H9 (cell line): ENCODE measurements at regions not wholly inside any gene's neighbourhood (a gene's known extent, or its start where the extent isn't known, plus 50 kb on each side); places are given as distances from the start of the nearest gene placed in this dataset.

Source experiments
- DNase-seq: peaks from one replicate; pipeline ENCODE4 v3.0.0-alpha.2; 2017
- H2AFZ ChIP-seq: one replicate; pipeline ENCODE4 v1.6.1; 2013; ENCODE audit warnings: mild to moderate bottlenecking, low read length, control low read depth, moderate library complexity
- H2AK5ac ChIP-seq: 2 replicates; pipeline ENCODE4 v1.6.1; 2013; ENCODE audit warnings: low read length, control low read depth, mixed read lengths; ENCODE audit not compliant: insufficient read length
- H2BK120ac ChIP-seq: one replicate; pipeline ENCODE4 v1.6.1; 2013; ENCODE audit warnings: low read depth, mild to moderate bottlenecking, low read length, control low read depth, inconsistent platforms; ENCODE audit not compliant: poor library complexity, severe bottlenecking
- H2BK12ac ChIP-seq: 2 replicates; pipeline ENCODE4 v1.6.1; 2013; ENCODE audit warnings: low read length, control low read depth, mixed read lengths, low read depth; ENCODE audit not compliant: insufficient read length
- H2BK15ac ChIP-seq: 2 replicates; pipeline ENCODE4 v1.6.1; 2013; ENCODE audit warnings: low read depth, low read length, control low read depth
- H2BK20ac ChIP-seq: one replicate; pipeline ENCODE4 v1.6.1; 2013; ENCODE audit warnings: low read depth, mild to moderate bottlenecking, low read length, control low read depth, inconsistent platforms; ENCODE audit not compliant: poor library complexity, severe bottlenecking
- H2BK5ac ChIP-seq: 2 replicates; pipeline ENCODE4 v1.6.1; 2013; ENCODE audit warnings: low read length, control low read depth, mixed read lengths; ENCODE audit not compliant: insufficient read length
- H3K14ac ChIP-seq: 2 replicates; pipeline ENCODE4 v1.6.1; 2013; ENCODE audit warnings: low read length, control low read depth; ENCODE audit not compliant: insufficient read depth
- H3K18ac ChIP-seq: 2 replicates; pipeline ENCODE4 v1.6.1; 2013; ENCODE audit warnings: low read depth, mild to moderate bottlenecking, mixed read lengths, low read length, control low read depth; ENCODE audit not compliant: insufficient read length
- H3K23ac ChIP-seq: 2 replicates; pipeline ENCODE4 v1.6.1; 2013; ENCODE audit warnings: low read length, control low read depth, mixed read lengths, low read depth; ENCODE audit not compliant: insufficient read length
- H3K23me2 ChIP-seq: 2 replicates; pipeline ENCODE4 v1.6.1; 2013; ENCODE audit warnings: low read depth, mild to moderate bottlenecking, mixed read lengths, low read length, control low read depth; ENCODE audit not compliant: insufficient read length, poor library complexity, severe bottlenecking
- H3K27ac ChIP-seq: 2 replicates; pipeline ENCODE4 v1.5.1; 2013; ENCODE audit warnings: low read length, control low read depth, mixed read lengths, low read depth; ENCODE audit not compliant: insufficient read length
- H3K27me3 ChIP-seq: 2 replicates; pipeline ENCODE4 v1.6.1; 2013; ENCODE audit warnings: low read length, control low read depth, inconsistent platforms; ENCODE audit not compliant: insufficient read depth
- H3K4ac ChIP-seq: 2 replicates; pipeline ENCODE4 v1.6.1; 2013; ENCODE audit warnings: low read depth, mild to moderate bottlenecking, control low read depth, inconsistent platforms, low read length, moderate library complexity
- H3K4me1 ChIP-seq: 2 replicates; pipeline ENCODE4 v1.6.1; 2013; ENCODE audit warnings: low read length, control low read depth, inconsistent platforms; ENCODE audit not compliant: insufficient read depth
- H3K4me2 ChIP-seq: 2 replicates; pipeline ENCODE4 v1.6.1; 2013; ENCODE audit warnings: low read length, control low read depth, mixed read lengths; ENCODE audit not compliant: insufficient read length, insufficient read depth
- H3K56ac ChIP-seq: 2 replicates; pipeline ENCODE4 v1.6.1; 2013; ENCODE audit warnings: low read depth, mild to moderate bottlenecking, mixed read lengths, low read length, control low read depth; ENCODE audit not compliant: insufficient read length
- H3K79me1 ChIP-seq: 2 replicates; pipeline ENCODE4 v1.6.1; 2013; ENCODE audit warnings: low read depth, mild to moderate bottlenecking, moderate library complexity, low read length, control low read depth, inconsistent platforms; ENCODE audit not compliant: insufficient read depth, poor library complexity, severe bottlenecking
- H3K79me2 ChIP-seq: 2 replicates; pipeline ENCODE4 v1.6.1; 2013; ENCODE audit warnings: low read length, control low read depth, inconsistent platforms; ENCODE audit not compliant: insufficient read depth
- H3K9ac ChIP-seq: 2 replicates; pipeline ENCODE4 v1.6.1; 2013; ENCODE audit warnings: low read length, control low read depth, mixed read lengths; ENCODE audit not compliant: insufficient read length; ENCODE audit errors: extremely low read depth
- H3K9me3 ChIP-seq: one replicate; pipeline ENCODE4 v1.6.1; 2013; ENCODE audit warnings: low read depth, low read length, inconsistent platforms; ENCODE audit not compliant: control insufficient read depth
- H3T11ph ChIP-seq: one replicate; pipeline ENCODE4 v1.6.1; 2013; ENCODE audit warnings: mild to moderate bottlenecking, low read length, control low read depth, inconsistent platforms
- H4K20me1 ChIP-seq: one replicate; pipeline ENCODE4 v1.6.1; 2013; ENCODE audit not compliant: control insufficient read depth, insufficient read length, insufficient read depth
- H4K5ac ChIP-seq: 2 replicates; pipeline ENCODE4 v1.6.1; 2013; ENCODE audit warnings: low read depth, mild to moderate bottlenecking, mixed read lengths, low read length, control low read depth; ENCODE audit not compliant: insufficient read length
- H4K8ac ChIP-seq: replicated peaks from 2 replicates; pipeline ENCODE4 v1.6.1; 2013; ENCODE audit warnings: low read length, control low read depth, mixed read lengths, low read depth; ENCODE audit not compliant: insufficient read length
- H4K91ac ChIP-seq: 2 replicates; pipeline ENCODE4 v1.6.1; 2013; ENCODE audit warnings: low read depth, mild to moderate bottlenecking, moderate library complexity, mixed read lengths, low read length, control low read depth; ENCODE audit not compliant: insufficient read length
- H3K27ac Mint-ChIP-seq, 3 experiments: 2 replicates in 2 of 3; 3 replicates in 1 of 3; pipeline ENCODE4 v1.8.0; 2020 to 2021; ENCODE audit warnings: mixed read lengths in 3 of 3, mild to moderate bottlenecking in 1 of 3, moderate library complexity in 1 of 3
- H3K27me3 Mint-ChIP-seq: 2 replicates; pipeline ENCODE4 v1.8.0; 2021; ENCODE audit warnings: low read depth, mild to moderate bottlenecking, moderate library complexity, mixed read lengths
- H3K36me3 Mint-ChIP-seq, 3 experiments: 2 replicates in 2 of 3; 3 replicates in 1 of 3; pipeline ENCODE4 v1.8.0; 2020 to 2021; ENCODE audit warnings: low read depth in 3 of 3, mixed read lengths in 3 of 3; ENCODE audit not compliant: insufficient read depth in 1 of 3
- H3K4me1 Mint-ChIP-seq, 2 experiments: 2 replicates each; pipeline ENCODE4 v1.8.0; 2020; ENCODE audit warnings: mixed read lengths in 2 of 2
- H3K4me3 Mint-ChIP-seq, 2 experiments: 2 replicates in 1 of 2; 3 replicates in 1 of 2; pipeline ENCODE4 v1.8.0; 2020 to 2021; ENCODE audit warnings: mild to moderate bottlenecking in 2 of 2, mixed read lengths in 2 of 2, moderate library complexity in 1 of 2
- H3K9me3 Mint-ChIP-seq, 2 experiments: 2 replicates in 1 of 2; 3 replicates in 1 of 2; pipeline ENCODE4 v1.8.0; 2020; ENCODE audit warnings: mild to moderate bottlenecking in 2 of 2, mixed read lengths in 2 of 2, moderate library complexity in 1 of 2
- CTCF ChIP-seq: fragments of 200-600 bp; sonication (generic); conservative IDR thresholded peaks from 3 replicates; pipeline ENCODE4 v1.8.0; 2021; ENCODE audit warnings: antibody characterized with exemption, mild to moderate bottlenecking
- WGBS: extraction: QIAGEN DNeasy Blood & Tissue Kit; methylation state at CpG from one replicate; pipeline ENCODE4 v1.1.7; 2013; ENCODE audit warnings: missing lambda C conversion rate, low lambda C conversion rate, mixed read lengths; ENCODE audit not compliant: insufficient read length; ENCODE audit errors: extremely low coverage; 5-methylcytosine and 5-hydroxymethylcytosine counted together

- H2AK5ac ChIP-seq: no peak overlapping the region
- H3K4me1 Mint-ChIP-seq: peaks cover 24 to 37% of the 10 kb centered on the region in 2 experiments
- no peak overlapping the region for H3K27ac ChIP-seq
- no peak overlapping the region for H3K56ac ChIP-seq
- no peak overlapping the region for H3K4me2 ChIP-seq
- H3K27me3 ChIP-seq: no peaks in the 10 kb centered on the region
- no peak overlapping the region for H4K91ac ChIP-seq
- no peak for TF ChIP-seq CTCF
- no peaks in the 10 kb centered on the region; a peak in 1 of 5 replicates for H3K9me3 Mint-ChIP-seq
- H3K27ac Mint-ChIP-seq: 0 out of 7 replicates have a peak overlapping the region, but pooled peaks of 1 of the 3 experiments have one; percentile 3
- H2BK15ac ChIP-seq: no peak overlapping the region
- H3K27me3 Mint-ChIP-seq: no peaks in the 10 kb centered on the region; the same call in none of the 2 replicates
- H3K79me1 ChIP-seq: no peaks in the 10 kb centered on the region
- H2BK20ac ChIP-seq: no peak overlapping the region
- no peaks in the 10 kb centered on the region for H3K79me2 ChIP-seq
- H3K23me2 ChIP-seq: no peaks in the 10 kb centered on the region
- H3K4me1 ChIP-seq: no peaks in the 10 kb centered on the region
- no peak overlapping the region for H2BK120ac ChIP-seq
- no peak overlapping the region for H3K4me3 Mint-ChIP-seq
- H3K36me3 Mint-ChIP-seq: no peaks in the 10 kb centered on the region; a peak in 2 of 7 replicates
- no peaks in the 10 kb centered on the region for H4K20me1 ChIP-seq
- no peaks in the 10 kb centered on the region for H3K9me3 ChIP-seq
- H3K14ac ChIP-seq: no peak overlapping the region
- H2BK12ac ChIP-seq: no peak overlapping the region
- DNase-seq: no peak
- no peak overlapping the region for H3K9ac ChIP-seq
- H3K4ac ChIP-seq: no peak overlapping the region
- H3T11ph ChIP-seq: no peak overlapping the region
- no peak overlapping the region for H3K23ac ChIP-seq
- no peak overlapping the region for H2BK5ac ChIP-seq
- no peak overlapping the region for H3K18ac ChIP-seq
- H4K8ac ChIP-seq: no peak overlapping the region
- no CpG with 5 or more reads among the region's 3 CpGs for WGBS
- no peak overlapping the region for H4K5ac ChIP-seq
- H2AFZ ChIP-seq: no peak overlapping the region
These were observed 179.1 kb downstream of the PHETA1 start for GRCh38 chr12:111189792-111190191.
